Trophoblast cell (in vitro differentiated cells and primary cell): ENCODE measurements at regions not wholly inside any gene's neighbourhood (a gene's known extent, or its start where the extent isn't known, plus 50 kb on each side); places are given as distances from the start of the nearest gene placed in this dataset.

Source experiments
- DNase-seq, 2 donors: peaks; one replicate each; pipeline ENCODE4 v3.0.0-alpha.2; 2016
- H2AFZ ChIP-seq: 2 replicates; pipeline ENCODE4 v1.6.1; 2013; ENCODE audit warnings: low read length, moderate library complexity, mild to moderate bottlenecking; ENCODE audit not compliant: insufficient read depth, poor library complexity
- H2AK5ac ChIP-seq: 2 replicates; pipeline ENCODE4 v1.6.1; 2013; ENCODE audit warnings: mild to moderate bottlenecking, low read length
- H2BK120ac ChIP-seq: 2 replicates; pipeline ENCODE4 v1.6.1; 2013; ENCODE audit warnings: low read length, mild to moderate bottlenecking, moderate library complexity; ENCODE audit not compliant: insufficient read depth, poor library complexity
- H2BK12ac ChIP-seq: 2 replicates; pipeline ENCODE4 v1.6.1; 2013; ENCODE audit warnings: mild to moderate bottlenecking, low read length, moderate library complexity
- H2BK5ac ChIP-seq: 2 replicates; pipeline ENCODE4 v1.6.1; 2013; ENCODE audit warnings: low read length, low read depth, moderate library complexity, mild to moderate bottlenecking; ENCODE audit not compliant: poor library complexity
- H3K14ac ChIP-seq: 2 replicates; pipeline ENCODE4 v1.6.1; 2013; ENCODE audit warnings: mild to moderate bottlenecking, low read length
- H3K18ac ChIP-seq: 2 replicates; pipeline ENCODE4 v1.6.1; 2013; ENCODE audit warnings: mild to moderate bottlenecking, low read length
- H3K23ac ChIP-seq: 2 replicates; pipeline ENCODE4 v1.6.1; 2013; ENCODE audit warnings: low read length
- H3K27ac ChIP-seq: 2 replicates; pipeline ENCODE4 v1.5.1; 2013; ENCODE audit warnings: low read depth, mild to moderate bottlenecking, inconsistent platforms, low read length, moderate library complexity
- H3K27me3 ChIP-seq: 2 replicates; pipeline ENCODE4 v1.6.1; 2013; ENCODE audit warnings: inconsistent platforms, mild to moderate bottlenecking, low read length, moderate library complexity; ENCODE audit not compliant: insufficient read depth
- H3K36me3 ChIP-seq, 2 experiments: 1 replicate in 1 of 2; 2 replicates in 1 of 2; pipeline ENCODE4 v1.6.1; 2013; ENCODE audit warnings: low read length in 2 of 2, mild to moderate bottlenecking in 2 of 2, moderate library complexity in 1 of 2; ENCODE audit not compliant: insufficient read depth in 2 of 2, control insufficient read depth in 1 of 2
- H3K4ac ChIP-seq: 2 replicates; pipeline ENCODE4 v1.6.1; 2013; ENCODE audit warnings: low read depth, mild to moderate bottlenecking, low read length, moderate library complexity
- H3K4me1 ChIP-seq, 2 experiments: 1 replicate in 1 of 2; 2 replicates in 1 of 2; pipeline ENCODE4 v1.6.1; 2013; ENCODE audit warnings: low read length in 2 of 2, mild to moderate bottlenecking in 2 of 2, moderate library complexity in 1 of 2; ENCODE audit not compliant: insufficient read depth in 2 of 2, control insufficient read depth in 1 of 2
- H3K4me2 ChIP-seq: 2 replicates; pipeline ENCODE4 v1.6.1; 2013; ENCODE audit warnings: inconsistent platforms, mild to moderate bottlenecking, low read length, moderate library complexity
- H3K4me3 ChIP-seq: 2 replicates; pipeline ENCODE4 v1.5.1; 2013; ENCODE audit warnings: mild to moderate bottlenecking, low read depth, low read length, inconsistent platforms
- H3K79me1 ChIP-seq: one replicate; pipeline ENCODE4 v1.6.1; 2013; ENCODE audit warnings: low read length
- H3K79me2 ChIP-seq: 2 replicates; pipeline ENCODE4 v1.6.1; 2013; ENCODE audit warnings: low read length, mild to moderate bottlenecking; ENCODE audit not compliant: control insufficient read depth, insufficient read depth, poor library complexity
- H3K9ac ChIP-seq: 2 replicates; pipeline ENCODE4 v1.6.1; 2013; ENCODE audit warnings: mild to moderate bottlenecking, low read length
- H3K9me3 ChIP-seq: 2 replicates; pipeline ENCODE4 v1.6.1; 2013; ENCODE audit warnings: low read depth, mild to moderate bottlenecking, control low read depth, inconsistent platforms, low read length; ENCODE audit not compliant: insufficient read depth
- H4K12ac ChIP-seq: 2 replicates; pipeline ENCODE4 v1.6.1; 2013; ENCODE audit warnings: low read depth, mild to moderate bottlenecking, low read length, moderate library complexity
- H4K8ac ChIP-seq: 2 replicates; pipeline ENCODE4 v1.6.1; 2013; ENCODE audit warnings: low read depth, mild to moderate bottlenecking, low read length, moderate library complexity
- H4K91ac ChIP-seq: one replicate; pipeline ENCODE4 v1.6.1; 2013; ENCODE audit warnings: low read depth, mild to moderate bottlenecking, low read length, moderate library complexity
- WGBS: extraction: QIAGEN DNeasy Blood & Tissue Kit; methylation state at CpG from one replicate; pipeline ENCODE4 v1.1.7; 2013; ENCODE audit warnings: missing lambda C conversion rate; ENCODE audit not compliant: insufficient read length, insufficient coverage; ENCODE audit errors: extremely low coverage; 5-methylcytosine and 5-hydroxymethylcytosine counted together

- H3K36me3 ChIP-seq, result no peaks in the 10 kb centered on the region
- no peak overlapping the region for H3K14ac ChIP-seq
- H3K4me3 ChIP-seq, result no peak overlapping the region
- H3K4ac ChIP-seq, result no peak overlapping the region
- no peak overlapping the region for H2AFZ ChIP-seq
- no peak overlapping the region for H3K27ac ChIP-seq
- no peak overlapping the region for H2AK5ac ChIP-seq
- H3K9me3 ChIP-seq, result peaks cover 1% of the 10 kb centered on the region
- H3K79me2 ChIP-seq, result no peaks in the 10 kb centered on the region
- no peaks in the 10 kb centered on the region for H3K27me3 ChIP-seq
- no peak overlapping the region for H3K4me2 ChIP-seq
- H4K8ac ChIP-seq, result no peak overlapping the region
- H3K18ac ChIP-seq, result no peak overlapping the region
- no peaks in the 10 kb centered on the region for H3K4me1 ChIP-seq
- H2BK12ac ChIP-seq, result no peak overlapping the region
- H3K9ac ChIP-seq, result no peak overlapping the region
- H2BK5ac ChIP-seq, result no peak overlapping the region
- H4K91ac ChIP-seq, result no peak overlapping the region
- WGBS, result no CpG with 5 or more reads among the region's 8 CpGs
- H4K12ac ChIP-seq, result no peak overlapping the region
- H3K23ac ChIP-seq, result no peak overlapping the region
- no peak for DNase-seq
- no peaks in the 10 kb centered on the region for H3K79me1 ChIP-seq
- no peak overlapping the region for H2BK120ac ChIP-seq
Measured at GRCh38 chr12:58359084-58359483, 417.7 kb downstream of the ATP23 start.

- peaks cover 0 to 2% of the 10 kb centered on the region in 2 experiments for H3K4me1 ChIP-seq
- no peak overlapping the region for H2BK12ac ChIP-seq
- H2BK120ac ChIP-seq, result no peak overlapping the region
- H3K14ac ChIP-seq, result no peak overlapping the region
- H2BK5ac ChIP-seq, result no peak overlapping the region
- no peak overlapping the region for H3K27ac ChIP-seq
- H3K4me2 ChIP-seq, result no peak overlapping the region
- H4K91ac ChIP-seq, result no peak overlapping the region
- H4K12ac ChIP-seq, result no peak overlapping the region
- no peak overlapping the region for H3K23ac ChIP-seq
- H3K18ac ChIP-seq, result no peak overlapping the region
- H4K8ac ChIP-seq, result no peak overlapping the region
- no peak for DNase-seq
- WGBS, result no CpG with 5 or more reads among the region's 3 CpGs
- H2AK5ac ChIP-seq, result no peak overlapping the region
- peaks cover 1% of the 10 kb centered on the region for H3K9me3 ChIP-seq
- no peak overlapping the region for H3K9ac ChIP-seq
- H3K36me3 ChIP-seq, result no peaks in the 10 kb centered on the region
- H3K4me3 ChIP-seq, result no peak overlapping the region
- H3K79me1 ChIP-seq, result no peaks in the 10 kb centered on the region
- H3K79me2 ChIP-seq, result no peaks in the 10 kb centered on the region
- no peak overlapping the region for H3K4ac ChIP-seq
- H2AFZ ChIP-seq, result no peak overlapping the region
- no peaks in the 10 kb centered on the region for H3K27me3 ChIP-seq
Measured at GRCh38 chr12:58361056-58361455, 419.7 kb downstream of the ATP23 start.

GRCh38 chr12:58363971-58364370, 422.6 kb downstream of the ATP23 start:
- Histone ChIP-seq H2BK12ac (no peak overlapping the region), H3K9me3 (no peaks in the 10 kb centered on the region), H4K91ac (no peak overlapping the region), H3K14ac (no peak overlapping the region), H2AK5ac (no peak overlapping the region), H2AFZ (no peak overlapping the region), H4K12ac (no peak overlapping the region), H2BK120ac (no peak overlapping the region), H3K4me3 (no peak overlapping the region), H3K4me2 (no peak overlapping the region), H3K23ac (no peak overlapping the region), H3K27ac (no peak overlapping the region), H2BK5ac (no peak overlapping the region), H3K79me2 (no peaks in the 10 kb centered on the region), H3K27me3 (no peaks in the 10 kb centered on the region), H3K4me1 (peaks cover 0 to 2% of the 10 kb centered on the region in 2 experiments), H3K79me1 (no peaks in the 10 kb centered on the region), H3K18ac (no peak overlapping the region), H4K8ac (no peak overlapping the region), H3K4ac (no peak overlapping the region), H3K9ac (no peak overlapping the region), H3K36me3 (no peaks in the 10 kb centered on the region)
- no peak for DNase-seq

DNA sequence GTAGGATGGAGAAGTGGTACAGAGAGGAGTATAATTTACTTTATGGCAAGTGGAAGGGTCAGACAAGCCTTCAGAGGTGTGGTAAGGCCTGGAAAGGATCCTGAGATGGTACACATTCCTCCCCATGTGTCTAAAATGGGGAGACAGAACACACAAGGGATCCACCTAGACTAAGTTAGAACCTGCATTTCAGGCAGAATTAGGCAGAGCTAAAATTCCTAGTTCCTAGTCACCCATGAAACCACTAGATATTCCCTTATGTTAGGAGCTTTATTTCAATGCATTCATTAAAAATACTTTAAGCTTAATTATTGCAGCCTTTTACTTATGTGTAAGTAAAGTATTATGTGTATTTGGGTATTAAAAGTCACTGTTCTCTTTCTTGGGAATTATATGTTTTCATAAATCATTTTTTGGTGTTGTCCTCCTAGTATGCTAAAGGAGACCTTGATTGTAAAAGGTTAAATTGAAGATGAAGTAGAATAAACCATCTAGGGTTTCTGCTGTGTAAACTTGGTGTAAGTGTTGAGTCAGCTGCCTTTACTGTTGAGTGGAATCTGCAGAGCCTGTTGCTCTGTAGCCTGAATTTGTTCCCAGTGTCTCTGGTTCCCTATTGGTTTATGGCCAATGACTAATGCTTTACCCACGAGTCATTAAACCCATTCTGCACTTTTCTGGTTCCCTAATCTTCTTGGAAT, 423.2 kb downstream of the ATP23 start:
- no peak overlapping the region for H2BK120ac ChIP-seq
- H3K9me3 ChIP-seq, result peaks cover 1% of the 10 kb centered on the region
- DNase-seq, result peak in 1 of 2 donors; percentile 30
- H3K18ac ChIP-seq, result no peak overlapping the region
- H4K12ac ChIP-seq, result no peak overlapping the region
- no CpG with 5 or more reads among the region's 1 CpG for WGBS
- no peak overlapping the region for H3K27ac ChIP-seq
- H3K4me1 ChIP-seq, result peaks cover 0 to 2% of the 10 kb centered on the region in 2 experiments
- H3K23ac ChIP-seq, result no peak overlapping the region
- no peak overlapping the region for H3K9ac ChIP-seq
- H2AK5ac ChIP-seq, result no peak overlapping the region
- H3K4me3 ChIP-seq, result no peak overlapping the region
- no peaks in the 10 kb centered on the region for H3K27me3 ChIP-seq
- H4K91ac ChIP-seq, result no peak overlapping the region
- no peak overlapping the region for H2BK12ac ChIP-seq
- H3K79me1 ChIP-seq, result no peaks in the 10 kb centered on the region
- no peak overlapping the region for H3K14ac ChIP-seq
- H4K8ac ChIP-seq, result no peak overlapping the region
- H2BK5ac ChIP-seq, result no peak overlapping the region
- no peak overlapping the region for H3K4me2 ChIP-seq
- no peak overlapping the region for H3K4ac ChIP-seq
- no peak overlapping the region for H2AFZ ChIP-seq
- no peaks in the 10 kb centered on the region for H3K79me2 ChIP-seq
- no peaks in the 10 kb centered on the region for H3K36me3 ChIP-seq
